GM23338 (cell line): ENCODE measurements at regions not wholly inside any gene's neighbourhood (a gene's known extent, or its start where the extent isn't known, plus 50 kb on each side); places are given as distances from the start of the nearest gene placed in this dataset.

Source experiments
- ATAC-seq: fragments of 200-7000 bp; cut with Tn5 transposase; 3 replicates; pipeline ENCODE4 v1.9.1; 2020
- DNase-seq: peaks from one replicate; pipeline ENCODE4 v3.0.0-alpha.2; 2015; ENCODE audit warnings: low spot score
- H2AFZ ChIP-seq: fragments of 200-600 bp; sonication (generic); 2 replicates; pipeline ENCODE4 v1.8.0; 2016; ENCODE audit warnings: antibody characterized with exemption, mild to moderate bottlenecking, moderate library complexity
- H3F3A ChIP-seq: fragments of 200-600 bp; sonication (generic); replicated peaks from 2 replicates; pipeline ENCODE4 v1.8.0; 2017; ENCODE audit warnings: antibody characterized with exemption, mixed run types, low read depth
- H3K27ac ChIP-seq: fragments of 200-600 bp; sonication (generic); 2 replicates; pipeline ENCODE4 v1.6.1; 2016; ENCODE audit warnings: low read depth
- H3K27me3 ChIP-seq: fragments of 200-600 bp; sonication (generic); 2 replicates; pipeline ENCODE4 v1.8.0; 2016; ENCODE audit warnings: mild to moderate bottlenecking, mixed run types, moderate library complexity; ENCODE audit not compliant: insufficient read depth
- H3K36me3 ChIP-seq: fragments of 200-600 bp; sonication (generic); 2 replicates; pipeline ENCODE4 v1.8.0; 2016; ENCODE audit warnings: mild to moderate bottlenecking; ENCODE audit not compliant: insufficient read depth
- H3K4me1 ChIP-seq: fragments of 200-600 bp; sonication (generic); 2 replicates; pipeline ENCODE4 v1.8.0; 2016; ENCODE audit warnings: mild to moderate bottlenecking, moderate library complexity; ENCODE audit not compliant: insufficient read depth
- H3K4me2 ChIP-seq: fragments of 200-600 bp; sonication (generic); 2 replicates; pipeline ENCODE4 v1.7.1; 2017; ENCODE audit warnings: mixed run types
- H3K4me3 ChIP-seq: fragments of 200-600 bp; sonication (generic); 2 replicates; pipeline ENCODE4 v1.6.1; 2016; ENCODE audit warnings: mixed run types
- H3K79me2 ChIP-seq: fragments of 200-600 bp; sonication (generic); replicated peaks from 2 replicates; pipeline ENCODE4 v1.8.0; 2017; ENCODE audit warnings: mild to moderate bottlenecking; ENCODE audit not compliant: insufficient read depth
- H3K9me2 ChIP-seq: fragments of 200-600 bp; sonication (generic); 2 replicates; pipeline ENCODE4 v1.8.0; 2017; ENCODE audit not compliant: insufficient read depth
- H4K20me1 ChIP-seq: fragments of 200-600 bp; sonication (generic); replicated peaks from 2 replicates; pipeline ENCODE4 v1.8.0; 2017; ENCODE audit warnings: mild to moderate bottlenecking; ENCODE audit not compliant: insufficient read depth
- H3K27ac Mint-ChIP-seq: 2 replicates; pipeline ENCODE4 v1.8.0; 2020; ENCODE audit warnings: inconsistent platforms, mild to moderate bottlenecking, moderate library complexity, mixed read lengths
- H3K27me3 Mint-ChIP-seq: 3 replicates; pipeline ENCODE4 v1.8.0; 2022; ENCODE audit warnings: low read depth, mild to moderate bottlenecking, moderate library complexity, mixed read lengths, inconsistent platforms; ENCODE audit not compliant: insufficient read depth, poor library complexity
- H3K36me3 Mint-ChIP-seq: 3 replicates; pipeline ENCODE4 v1.8.0; 2021; ENCODE audit warnings: low read depth, mild to moderate bottlenecking, inconsistent platforms, moderate library complexity, mixed read lengths
- H3K4me1 Mint-ChIP-seq: 3 replicates; pipeline ENCODE4 v1.8.0; 2020; ENCODE audit warnings: mild to moderate bottlenecking, inconsistent platforms, mixed read lengths
- H3K4me3 Mint-ChIP-seq: 3 replicates; pipeline ENCODE4 v1.8.0; 2021; ENCODE audit warnings: moderate library complexity, mild to moderate bottlenecking, inconsistent platforms, mixed read lengths
- H3K9me3 Mint-ChIP-seq: 3 replicates; pipeline ENCODE4 v1.8.0; 2020; ENCODE audit warnings: moderate library complexity, mild to moderate bottlenecking, inconsistent platforms, mixed read lengths
- CREB1 ChIP-seq: fragments of 250-450 bp; sonication (Bioruptor Pico); IDR thresholded peaks from 2 replicates; pipeline ENCODE4 v1.5.0; 2020; ENCODE audit warnings: low read depth, mild to moderate bottlenecking, moderate library complexity
- ETS1 ChIP-seq: IDR thresholded peaks from 2 replicates; pipeline ENCODE4 v1.6.1; 2016; ENCODE audit warnings: antibody characterized with exemption
- EZH2 ChIP-seq: fragments of 200-600 bp; sonication (generic); IDR thresholded peaks from one replicate; pipeline ENCODE4 v1.8.0; 2017; ENCODE audit warnings: antibody characterized with exemption, mild to moderate bottlenecking, low read depth; ENCODE audit not compliant: unreplicated experiment
- EZH2phosphoT487 ChIP-seq: fragments of 200-600 bp; sonication (generic); IDR thresholded peaks from one replicate; pipeline ENCODE4 v1.8.1; 2018; ENCODE audit warnings: antibody characterized with exemption; ENCODE audit not compliant: unreplicated experiment
- JUNB ChIP-seq: IDR thresholded peaks from one replicate; pipeline ENCODE4 v1.6.1; 2016; ENCODE audit warnings: antibody characterized with exemption; ENCODE audit not compliant: unreplicated experiment
- NANOG ChIP-seq: IDR thresholded peaks from 2 replicates; pipeline ENCODE4 v1.6.1; 2016; ENCODE audit warnings: antibody characterized with exemption, borderline replicate concordance
- POLR2AphosphoS5 ChIP-seq: IDR thresholded peaks from 2 replicates; pipeline ENCODE4 v1.6.1; 2016; ENCODE audit warnings: antibody characterized with exemption, low read depth
- STAT1 ChIP-seq: IDR thresholded peaks from one replicate; pipeline ENCODE4 v1.6.1; 2016; ENCODE audit warnings: antibody characterized with exemption; ENCODE audit not compliant: unreplicated experiment
- ZNF114 ChIP-seq: fragments of 250-450 bp; sonication (Bioruptor Pico); IDR thresholded peaks from 2 replicates; pipeline ENCODE4 v1.5.0; 2020; ENCODE audit warnings: mild to moderate bottlenecking, moderate library complexity
- ZNF331 ChIP-seq: fragments of 250-450 bp; sonication (Bioruptor Pico); IDR thresholded peaks from 2 replicates; pipeline ENCODE4 v1.5.0; 2020; ENCODE audit warnings: low read depth, mild to moderate bottlenecking, moderate library complexity
- ZNF462 ChIP-seq: fragments of 250-450 bp; sonication (Bioruptor Pico); IDR thresholded peaks from 2 replicates; pipeline ENCODE4 v1.5.0; 2020; ENCODE audit warnings: mild to moderate bottlenecking, moderate library complexity
- TF ChIP-seq, protein P1 (sequence below), 2 experiments: fragments of 200-600 bp in 1 of 2; sonication (generic) in 1 of 2; conservative IDR thresholded peaks; 2 replicates each; pipeline versions ENCODE4 v1.5.1 to v1.6.1; 2016 to 2017; ENCODE audit warnings: antibody characterized with exemption in 2 of 2, low read depth in 2 of 2, mild to moderate bottlenecking in 2 of 2, moderate library complexity in 1 of 2
- TF ChIP-seq, protein P2 (sequence below): IDR thresholded peaks from one replicate; pipeline ENCODE4 v1.6.1; 2018; ENCODE audit warnings: antibody characterized with exemption; ENCODE audit not compliant: unreplicated experiment

DNA sequence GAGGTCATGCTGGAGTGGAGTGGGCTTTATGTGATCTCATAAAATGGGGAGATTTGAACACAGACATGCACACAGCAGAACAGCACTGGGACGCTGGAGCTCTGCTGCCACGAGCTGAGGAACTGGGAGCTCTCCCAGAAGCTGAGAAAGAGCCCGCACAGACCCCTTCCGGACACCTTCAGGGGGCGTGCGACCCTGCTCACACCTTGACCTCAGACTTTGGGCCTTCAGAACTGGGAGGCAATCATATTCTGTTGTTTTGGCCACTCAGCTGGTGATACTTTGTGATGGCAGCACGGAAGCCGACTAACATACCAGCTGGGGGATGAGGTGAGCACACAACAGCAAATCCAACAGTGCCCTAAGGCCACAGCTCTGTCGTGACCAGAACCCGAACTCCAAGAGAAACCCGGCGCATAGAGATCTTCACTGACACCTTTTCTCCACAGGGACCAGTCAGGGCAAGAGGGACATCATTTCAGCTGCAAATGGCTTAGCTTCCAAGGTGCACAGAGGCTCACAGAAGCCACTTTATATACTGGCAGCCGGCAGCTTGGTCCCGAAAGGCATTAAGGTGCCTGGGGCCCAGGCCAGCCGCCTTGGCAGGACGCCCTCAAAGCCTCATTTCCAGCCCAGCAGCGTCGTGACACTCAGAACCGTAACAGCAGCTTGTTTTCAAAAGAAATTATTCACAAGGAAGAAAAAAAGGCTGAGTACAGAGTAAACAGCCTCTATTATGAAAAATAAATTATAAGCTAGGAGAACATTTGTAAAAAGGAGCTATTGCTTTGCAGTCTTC lies 89.3 kb downstream of the RNASET2 start:
- H4K20me1 ChIP-seq = no peaks in the 10 kb centered on the region; the same call in 1 of the 2 replicates
- no peaks in the 10 kb centered on the region for H3K9me2 ChIP-seq
- no peaks in the 10 kb centered on the region for H3K36me3 ChIP-seq
- Mint-ChIP-seq H3K4me3 (no peak overlapping the region), H3K4me1 (peaks cover 3% of the 10 kb centered on the region; the same call in 1 of the 3 replicates), H3K27me3 (peaks cover 9% of the 10 kb centered on the region), H3K9me3 (no peaks in the 10 kb centered on the region), H3K27ac (no peak overlapping the region), H3K36me3 (no peaks in the 10 kb centered on the region)
- H3K27ac ChIP-seq = no peak overlapping the region
- no peaks in the 10 kb centered on the region for H3F3A ChIP-seq
- DNase-seq = no peak
- TF ChIP-seq EZH2phosphoT487 (no peak), ETS1 (no peak), STAT1 (no peak), EZH2 (no peak), JUNB (no peak), CREB1 (CRISPR knock-in tag) (no peak), POLR2AphosphoS5 (no peak), ZNF462 (CRISPR knock-in tag) (no peak), ZNF331 (no peak), NANOG (no peak), ZNF114 (CRISPR knock-in tag) (no peak)
- TF ChIP-seq, protein P1, sequence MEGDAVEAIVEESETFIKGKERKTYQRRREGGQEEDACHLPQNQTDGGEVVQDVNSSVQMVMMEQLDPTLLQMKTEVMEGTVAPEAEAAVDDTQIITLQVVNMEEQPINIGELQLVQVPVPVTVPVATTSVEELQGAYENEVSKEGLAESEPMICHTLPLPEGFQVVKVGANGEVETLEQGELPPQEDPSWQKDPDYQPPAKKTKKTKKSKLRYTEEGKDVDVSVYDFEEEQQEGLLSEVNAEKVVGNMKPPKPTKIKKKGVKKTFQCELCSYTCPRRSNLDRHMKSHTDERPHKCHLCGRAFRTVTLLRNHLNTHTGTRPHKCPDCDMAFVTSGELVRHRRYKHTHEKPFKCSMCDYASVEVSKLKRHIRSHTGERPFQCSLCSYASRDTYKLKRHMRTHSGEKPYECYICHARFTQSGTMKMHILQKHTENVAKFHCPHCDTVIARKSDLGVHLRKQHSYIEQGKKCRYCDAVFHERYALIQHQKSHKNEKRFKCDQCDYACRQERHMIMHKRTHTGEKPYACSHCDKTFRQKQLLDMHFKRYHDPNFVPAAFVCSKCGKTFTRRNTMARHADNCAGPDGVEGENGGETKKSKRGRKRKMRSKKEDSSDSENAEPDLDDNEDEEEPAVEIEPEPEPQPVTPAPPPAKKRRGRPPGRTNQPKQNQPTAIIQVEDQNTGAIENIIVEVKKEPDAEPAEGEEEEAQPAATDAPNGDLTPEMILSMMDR (conservative IDR thresholded peaks at IDR 0.05; ENCODE audit: low read depth in 2 of 2) = no peak
- TF ChIP-seq, protein P2, sequence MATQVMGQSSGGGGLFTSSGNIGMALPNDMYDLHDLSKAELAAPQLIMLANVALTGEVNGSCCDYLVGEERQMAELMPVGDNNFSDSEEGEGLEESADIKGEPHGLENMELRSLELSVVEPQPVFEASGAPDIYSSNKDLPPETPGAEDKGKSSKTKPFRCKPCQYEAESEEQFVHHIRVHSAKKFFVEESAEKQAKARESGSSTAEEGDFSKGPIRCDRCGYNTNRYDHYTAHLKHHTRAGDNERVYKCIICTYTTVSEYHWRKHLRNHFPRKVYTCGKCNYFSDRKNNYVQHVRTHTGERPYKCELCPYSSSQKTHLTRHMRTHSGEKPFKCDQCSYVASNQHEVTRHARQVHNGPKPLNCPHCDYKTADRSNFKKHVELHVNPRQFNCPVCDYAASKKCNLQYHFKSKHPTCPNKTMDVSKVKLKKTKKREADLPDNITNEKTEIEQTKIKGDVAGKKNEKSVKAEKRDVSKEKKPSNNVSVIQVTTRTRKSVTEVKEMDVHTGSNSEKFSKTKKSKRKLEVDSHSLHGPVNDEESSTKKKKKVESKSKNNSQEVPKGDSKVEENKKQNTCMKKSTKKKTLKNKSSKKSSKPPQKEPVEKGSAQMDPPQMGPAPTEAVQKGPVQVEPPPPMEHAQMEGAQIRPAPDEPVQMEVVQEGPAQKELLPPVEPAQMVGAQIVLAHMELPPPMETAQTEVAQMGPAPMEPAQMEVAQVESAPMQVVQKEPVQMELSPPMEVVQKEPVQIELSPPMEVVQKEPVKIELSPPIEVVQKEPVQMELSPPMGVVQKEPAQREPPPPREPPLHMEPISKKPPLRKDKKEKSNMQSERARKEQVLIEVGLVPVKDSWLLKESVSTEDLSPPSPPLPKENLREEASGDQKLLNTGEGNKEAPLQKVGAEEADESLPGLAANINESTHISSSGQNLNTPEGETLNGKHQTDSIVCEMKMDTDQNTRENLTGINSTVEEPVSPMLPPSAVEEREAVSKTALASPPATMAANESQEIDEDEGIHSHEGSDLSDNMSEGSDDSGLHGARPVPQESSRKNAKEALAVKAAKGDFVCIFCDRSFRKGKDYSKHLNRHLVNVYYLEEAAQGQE = no peak
- H3K27me3 ChIP-seq = peaks cover 8% of the 10 kb centered on the region; the same call in 1 of the 2 replicates
- 0 out of 2 replicates have a peak overlapping the region, but pooled peaks have one; percentile 23 for H2AFZ ChIP-seq
- H3K4me1 ChIP-seq = peaks cover 7% of the 10 kb centered on the region
- H3K4me2 ChIP-seq = no peak overlapping the region
- ATAC-seq = no peak
- H3K79me2 ChIP-seq = no peaks in the 10 kb centered on the region
- H3K4me3 ChIP-seq = no peak overlapping the region
